T-helper 1 cell treated with Interleukin-12 subunit alpha and Interleukin-12 subunit beta and Interleukin-4 antibody, amounts not matched to agents 30 μg/mL and 1 μg/mL, for 36 hours (primary cell): ENCODE measurements at regions not wholly inside any gene's neighbourhood (a gene's known extent, or its start where the extent isn't known, plus 50 kb on each side); places are given as distances from the start of the nearest gene placed in this dataset.
"Not testable (repeated sequence)": the region's sequence is repeated elsewhere in the genome, so short reads cannot be mapped to it uniquely, and the experiment has no call there.

ENCODE experiments used
- H3K27ac Mint-ChIP-seq: one replicate; pipeline ENCODE4 v1.8.0; 2021; ENCODE audit warnings: mild to moderate bottlenecking, mixed read lengths
- H3K27me3 Mint-ChIP-seq: one replicate; pipeline ENCODE4 v1.8.0; 2021; ENCODE audit warnings: low read depth, mixed read lengths
- H3K36me3 Mint-ChIP-seq: one replicate; pipeline ENCODE4 v1.8.0; 2021; ENCODE audit warnings: low read depth, mixed read lengths
- H3K4me1 Mint-ChIP-seq: one replicate; pipeline ENCODE4 v1.8.0; 2021; ENCODE audit warnings: low read depth, mixed read lengths
- H3K4me3 Mint-ChIP-seq: one replicate; pipeline ENCODE4 v1.8.0; 2021; ENCODE audit warnings: mild to moderate bottlenecking, moderate library complexity, mixed read lengths
- H3K9me3 Mint-ChIP-seq: one replicate; pipeline ENCODE4 v1.8.0; 2021; ENCODE audit warnings: mixed read lengths

GRCh38 chr14:43256996-43257395, 1250.1 kb downstream of the FSCB start:
- not testable (repeated sequence) for H3K27ac Mint-ChIP-seq, H3K4me1 Mint-ChIP-seq, H3K4me3 Mint-ChIP-seq, H3K27me3 Mint-ChIP-seq, H3K36me3 Mint-ChIP-seq
- peaks cover 29% of the 10 kb centered on the region for H3K9me3 Mint-ChIP-seq

GRCh38 chr14:43252866-43253265, 1254.2 kb downstream of the FSCB start:
- peaks cover 14% of the 10 kb centered on the region for H3K9me3 Mint-ChIP-seq
- H3K27me3 Mint-ChIP-seq, result no peaks in the 10 kb centered on the region
- H3K27ac Mint-ChIP-seq, result no peak overlapping the region
- no peaks in the 10 kb centered on the region for H3K4me1 Mint-ChIP-seq
- no peaks in the 10 kb centered on the region for H3K36me3 Mint-ChIP-seq
- no peak overlapping the region for H3K4me3 Mint-ChIP-seq

GRCh38 chr14:43249591-43249990, 1257.5 kb downstream of the FSCB start:
- H3K4me3 Mint-ChIP-seq, result no peak overlapping the region
- H3K4me1 Mint-ChIP-seq, result no peaks in the 10 kb centered on the region

GRCh38 chr14:43249116-43249515, 1258.0 kb downstream of the FSCB start:
- Mint-ChIP-seq H3K27me3 (no peaks in the 10 kb centered on the region), H3K9me3 (peaks cover 20% of the 10 kb centered on the region), H3K36me3 (no peaks in the 10 kb centered on the region), H3K4me3 (no peak overlapping the region), H3K27ac (no peak overlapping the region), H3K4me1 (no peaks in the 10 kb centered on the region)

More at GRCh38 chr14:43249591-43249990, 1257.5 kb downstream of the FSCB start:
- Mint-ChIP-seq H3K27me3 (no peaks in the 10 kb centered on the region), H3K27ac (no peak overlapping the region), H3K9me3 (peaks cover 23% of the 10 kb centered on the region), H3K36me3 (no peaks in the 10 kb centered on the region)

GRCh38 chr14:43247877-43248276, 1259.2 kb downstream of the FSCB start:
- Mint-ChIP-seq H3K36me3 (no peaks in the 10 kb centered on the region), H3K27ac (no peak overlapping the region), H3K4me1 (no peaks in the 10 kb centered on the region), H3K27me3 (no peaks in the 10 kb centered on the region), H3K9me3 (peaks cover 16% of the 10 kb centered on the region), H3K4me3 (no peak overlapping the region)

- H3K4me3 Mint-ChIP-seq, result no peak overlapping the region
- H3K9me3 Mint-ChIP-seq, result peaks cover 28% of the 10 kb centered on the region
- no peaks in the 10 kb centered on the region for H3K27me3 Mint-ChIP-seq
- no peak overlapping the region for H3K27ac Mint-ChIP-seq
- no peaks in the 10 kb centered on the region for H3K36me3 Mint-ChIP-seq
- H3K4me1 Mint-ChIP-seq, result no peaks in the 10 kb centered on the region
These were observed 1262.9 kb downstream of the FSCB start for GRCh38 chr14:43244142-43244625.

GRCh38 chr14:43243168-43243567, 1263.9 kb downstream of the FSCB start:
- Mint-ChIP-seq H3K4me3 (no peak overlapping the region), H3K4me1 (no peaks in the 10 kb centered on the region), H3K27me3 (no peaks in the 10 kb centered on the region), H3K36me3 (no peaks in the 10 kb centered on the region), H3K27ac (no peak overlapping the region), H3K9me3 (peaks cover 34% of the 10 kb centered on the region)

GRCh38 chr14:43232261-43232660, 1274.8 kb downstream of the FSCB start:
- Mint-ChIP-seq H3K4me3 (no peak overlapping the region), H3K9me3 (peaks cover 26% of the 10 kb centered on the region), H3K4me1 (no peaks in the 10 kb centered on the region), H3K27ac (no peak overlapping the region), H3K36me3 (no peaks in the 10 kb centered on the region), H3K27me3 (no peaks in the 10 kb centered on the region)

- no peak overlapping the region for H3K27ac Mint-ChIP-seq
- H3K4me1 Mint-ChIP-seq, result no peaks in the 10 kb centered on the region
- H3K9me3 Mint-ChIP-seq, result peaks cover 12% of the 10 kb centered on the region
- H3K36me3 Mint-ChIP-seq, result no peaks in the 10 kb centered on the region
- no peaks in the 10 kb centered on the region for H3K27me3 Mint-ChIP-seq
- no peak overlapping the region for H3K4me3 Mint-ChIP-seq
These were observed 1291.6 kb downstream of the FSCB start for GRCh38 chr14:43215524-43215923.

- H3K9me3 Mint-ChIP-seq, result peaks cover 12% of the 10 kb centered on the region
- no peaks in the 10 kb centered on the region for H3K27me3 Mint-ChIP-seq
- H3K4me3 Mint-ChIP-seq, result no peak overlapping the region
- no peaks in the 10 kb centered on the region for H3K36me3 Mint-ChIP-seq
- no peaks in the 10 kb centered on the region for H3K4me1 Mint-ChIP-seq
- H3K27ac Mint-ChIP-seq, result no peak overlapping the region
These were observed 1299.9 kb downstream of the FSCB start for GRCh38 chr14:43207189-43207588.

- Mint-ChIP-seq H3K27me3 (no peaks in the 10 kb centered on the region), H3K4me1 (no peaks in the 10 kb centered on the region), H3K4me3 (no peak overlapping the region), H3K27ac (no peak overlapping the region), H3K9me3 (peaks cover 17% of the 10 kb centered on the region), H3K36me3 (no peaks in the 10 kb centered on the region)
These were observed 1302.3 kb downstream of the FSCB start for GRCh38 chr14:43204816-43205215.

GRCh38 chr14:43200519-43200918, 1306.6 kb downstream of the FSCB start:
- H3K4me3 Mint-ChIP-seq, result no peak overlapping the region
- H3K9me3 Mint-ChIP-seq, result peaks cover 22% of the 10 kb centered on the region
- H3K27ac Mint-ChIP-seq, result no peak overlapping the region
- no peaks in the 10 kb centered on the region for H3K27me3 Mint-ChIP-seq
- no peaks in the 10 kb centered on the region for H3K36me3 Mint-ChIP-seq
- no peaks in the 10 kb centered on the region for H3K4me1 Mint-ChIP-seq

- no peaks in the 10 kb centered on the region for H3K36me3 Mint-ChIP-seq
- no peak overlapping the region for H3K27ac Mint-ChIP-seq
- no peak overlapping the region for H3K4me3 Mint-ChIP-seq
- peaks cover 27% of the 10 kb centered on the region for H3K9me3 Mint-ChIP-seq
- no peaks in the 10 kb centered on the region for H3K27me3 Mint-ChIP-seq
- H3K4me1 Mint-ChIP-seq, result no peaks in the 10 kb centered on the region
These were observed 1308.6 kb downstream of the FSCB start for GRCh38 chr14:43198465-43198864.

GRCh38 chr14:43184540-43184939, 1322.5 kb downstream of the FSCB start:
- Mint-ChIP-seq H3K27me3 (no peaks in the 10 kb centered on the region), H3K4me1 (no peaks in the 10 kb centered on the region), H3K9me3 (peaks cover 15% of the 10 kb centered on the region), H3K27ac (no peak overlapping the region), H3K36me3 (no peaks in the 10 kb centered on the region), H3K4me3 (no peak overlapping the region)

GRCh38 chr14:43183916-43184315, 1323.2 kb downstream of the FSCB start:
- no peaks in the 10 kb centered on the region for H3K27me3 Mint-ChIP-seq
- H3K36me3 Mint-ChIP-seq, result no peaks in the 10 kb centered on the region
- peaks cover 15% of the 10 kb centered on the region for H3K9me3 Mint-ChIP-seq
- no peaks in the 10 kb centered on the region for H3K4me1 Mint-ChIP-seq
- no peak overlapping the region for H3K4me3 Mint-ChIP-seq
- H3K27ac Mint-ChIP-seq, result no peak overlapping the region

- H3K4me1 Mint-ChIP-seq, result no peaks in the 10 kb centered on the region
- no peaks in the 10 kb centered on the region for H3K27me3 Mint-ChIP-seq
- no peaks in the 10 kb centered on the region for H3K36me3 Mint-ChIP-seq
- H3K9me3 Mint-ChIP-seq, result peaks cover 23% of the 10 kb centered on the region
- no peak overlapping the region for H3K4me3 Mint-ChIP-seq
- no peak overlapping the region for H3K27ac Mint-ChIP-seq
These were observed 1331.2 kb downstream of the FSCB start for GRCh38 chr14:43175896-43176295.
